H1 (cell line): ENCODE measurements at regions not wholly inside any gene's neighbourhood (a gene's known extent, or its start where the extent isn't known, plus 50 kb on each side); places are given as distances from the start of the nearest gene placed in this dataset.

Source experiments
- JUN ChIP-seq: IDR thresholded peaks from 2 replicates; pipeline ENCODE4 v1.6.1; 2011; ENCODE audit warnings: low read depth, mild to moderate bottlenecking, improper control_type of control experiment, low read length
- MAX ChIP-seq: IDR thresholded peaks from 2 replicates; pipeline ENCODE4 v1.6.1; 2012; ENCODE audit warnings: inconsistent platforms
- RNF2 ChIP-seq: fragments of 200-900, 300-1000 bp; sonication (generic); IDR thresholded peaks from 2 replicates; pipeline ENCODE4 v1.7.1; 2016; ENCODE audit warnings: borderline replicate concordance, low read depth, mild to moderate bottlenecking, antibody characterized with exemption, low read length; ENCODE audit not compliant: poor library complexity, severe bottlenecking; ENCODE audit errors: missing control alignments
- SIN3A ChIP-seq, 2 experiments: IDR thresholded peaks in 1 of 2; conservative IDR thresholded peaks in 1 of 2; 2 replicates each; pipeline ENCODE4 v1.6.1; 2011 to 2012; ENCODE audit warnings: low read length in 2 of 2, improper control_type of control experiment in 1 of 2, low read depth in 1 of 2, mild to moderate bottlenecking in 1 of 2
- TAF1 ChIP-seq: IDR thresholded peaks from 2 replicates; pipeline ENCODE4 v1.6.1; 2011; ENCODE audit warnings: mild to moderate bottlenecking, low read depth, low read length
- TF ChIP-seq, protein P1 (sequence below): IDR thresholded peaks from 2 replicates; pipeline ENCODE4 v1.6.1; 2012; ENCODE audit warnings: inconsistent platforms
- TF ChIP-seq, protein P2 (sequence below), 3 experiments: IDR thresholded peaks; 1 replicate in 2 of 3; 2 replicates in 1 of 3; pipeline versions ENCODE4 v1.5.1 to v1.6.1; 2011; ENCODE audit warnings: low read length in 3 of 3, mild to moderate bottlenecking in 3 of 3, inconsistent platforms in 2 of 3, low read depth in 1 of 3, moderate library complexity in 1 of 3; ENCODE audit not compliant: insufficient read depth in 1 of 3; ENCODE audit errors: control extremely low read depth in 1 of 3

- TF ChIP-seq, protein P1, sequence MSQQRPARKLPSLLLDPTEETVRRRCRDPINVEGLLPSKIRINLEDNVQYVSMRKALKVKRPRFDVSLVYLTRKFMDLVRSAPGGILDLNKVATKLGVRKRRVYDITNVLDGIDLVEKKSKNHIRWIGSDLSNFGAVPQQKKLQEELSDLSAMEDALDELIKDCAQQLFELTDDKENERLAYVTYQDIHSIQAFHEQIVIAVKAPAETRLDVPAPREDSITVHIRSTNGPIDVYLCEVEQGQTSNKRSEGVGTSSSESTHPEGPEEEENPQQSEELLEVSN: no peak
- no peak for TF ChIP-seq SIN3A (conservative IDR thresholded peaks at IDR 0.05 in 1 of 2, IDR thresholded peaks at IDR 0.05 in 1 of 2; ENCODE audit: low read depth in 1 of 2, low read length in 2 of 2)
- TF ChIP-seq MAX: no peak
- TF ChIP-seq RNF2: no peak
- TF ChIP-seq TAF1: no peak
- TF ChIP-seq JUN: no peak
- TF ChIP-seq, protein P2, sequence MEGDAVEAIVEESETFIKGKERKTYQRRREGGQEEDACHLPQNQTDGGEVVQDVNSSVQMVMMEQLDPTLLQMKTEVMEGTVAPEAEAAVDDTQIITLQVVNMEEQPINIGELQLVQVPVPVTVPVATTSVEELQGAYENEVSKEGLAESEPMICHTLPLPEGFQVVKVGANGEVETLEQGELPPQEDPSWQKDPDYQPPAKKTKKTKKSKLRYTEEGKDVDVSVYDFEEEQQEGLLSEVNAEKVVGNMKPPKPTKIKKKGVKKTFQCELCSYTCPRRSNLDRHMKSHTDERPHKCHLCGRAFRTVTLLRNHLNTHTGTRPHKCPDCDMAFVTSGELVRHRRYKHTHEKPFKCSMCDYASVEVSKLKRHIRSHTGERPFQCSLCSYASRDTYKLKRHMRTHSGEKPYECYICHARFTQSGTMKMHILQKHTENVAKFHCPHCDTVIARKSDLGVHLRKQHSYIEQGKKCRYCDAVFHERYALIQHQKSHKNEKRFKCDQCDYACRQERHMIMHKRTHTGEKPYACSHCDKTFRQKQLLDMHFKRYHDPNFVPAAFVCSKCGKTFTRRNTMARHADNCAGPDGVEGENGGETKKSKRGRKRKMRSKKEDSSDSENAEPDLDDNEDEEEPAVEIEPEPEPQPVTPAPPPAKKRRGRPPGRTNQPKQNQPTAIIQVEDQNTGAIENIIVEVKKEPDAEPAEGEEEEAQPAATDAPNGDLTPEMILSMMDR (IDR thresholded peaks at IDR 0.05; ENCODE audit: control extremely low read depth in 1 of 3, insufficient read depth in 1 of 3, low read depth in 1 of 3, low read length in 3 of 3): no peak
Measured at GRCh38 chr12:65684906-65685305, 139.4 kb upstream of the HMGA2 start (continued).
